ENCODE measurements at regions not wholly inside any gene's neighbourhood (a gene's known extent, or its start where the extent isn't known, plus 50 kb on each side); places are given as distances from the start of the nearest gene placed in this dataset.

DNA sequence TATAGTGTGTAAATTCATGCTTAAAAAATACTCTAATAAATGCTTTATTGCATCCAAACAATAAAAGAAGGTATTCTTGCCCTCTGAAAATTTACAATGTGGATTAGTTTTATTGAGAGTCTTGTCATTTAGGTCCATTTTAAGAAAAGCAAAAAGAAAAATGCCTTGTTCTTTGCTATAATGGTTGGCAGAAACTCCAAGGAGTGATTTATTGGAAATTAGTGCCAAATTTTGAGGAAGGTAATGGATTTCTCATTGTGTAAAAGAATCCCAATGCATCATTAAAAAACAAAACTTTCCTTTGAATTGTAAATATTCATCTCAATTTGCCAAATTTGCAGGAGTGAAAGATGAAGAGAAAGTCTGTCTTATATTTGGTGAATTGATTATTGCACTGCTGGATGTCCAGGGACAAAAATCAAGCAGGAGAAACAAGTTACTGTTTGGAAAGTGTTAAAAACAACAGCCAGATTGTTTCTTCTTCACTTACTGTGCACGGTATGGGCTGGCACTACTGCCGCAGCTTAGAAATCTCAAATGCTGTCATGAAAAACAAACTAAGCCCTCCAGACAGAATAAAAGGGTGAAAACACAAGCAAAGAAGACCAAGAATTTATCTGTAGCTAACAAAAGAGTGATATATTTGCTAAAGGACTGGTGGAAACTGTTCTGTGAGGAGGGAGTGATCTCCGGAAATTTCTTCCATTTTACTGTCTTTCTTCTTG lies 511.7 kb downstream of the TMTC2 start:
- TF ChIP-seq, protein P1, sequence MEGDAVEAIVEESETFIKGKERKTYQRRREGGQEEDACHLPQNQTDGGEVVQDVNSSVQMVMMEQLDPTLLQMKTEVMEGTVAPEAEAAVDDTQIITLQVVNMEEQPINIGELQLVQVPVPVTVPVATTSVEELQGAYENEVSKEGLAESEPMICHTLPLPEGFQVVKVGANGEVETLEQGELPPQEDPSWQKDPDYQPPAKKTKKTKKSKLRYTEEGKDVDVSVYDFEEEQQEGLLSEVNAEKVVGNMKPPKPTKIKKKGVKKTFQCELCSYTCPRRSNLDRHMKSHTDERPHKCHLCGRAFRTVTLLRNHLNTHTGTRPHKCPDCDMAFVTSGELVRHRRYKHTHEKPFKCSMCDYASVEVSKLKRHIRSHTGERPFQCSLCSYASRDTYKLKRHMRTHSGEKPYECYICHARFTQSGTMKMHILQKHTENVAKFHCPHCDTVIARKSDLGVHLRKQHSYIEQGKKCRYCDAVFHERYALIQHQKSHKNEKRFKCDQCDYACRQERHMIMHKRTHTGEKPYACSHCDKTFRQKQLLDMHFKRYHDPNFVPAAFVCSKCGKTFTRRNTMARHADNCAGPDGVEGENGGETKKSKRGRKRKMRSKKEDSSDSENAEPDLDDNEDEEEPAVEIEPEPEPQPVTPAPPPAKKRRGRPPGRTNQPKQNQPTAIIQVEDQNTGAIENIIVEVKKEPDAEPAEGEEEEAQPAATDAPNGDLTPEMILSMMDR (IDR thresholded peaks at IDR 0.05; ENCODE audit: low read length): no peak
- no peak for TF ChIP-seq EZH2 (IDR thresholded peaks at IDR 0.05; ENCODE audit: borderline replicate concordance, low read length)
